Psoas muscle (tissue), 7 donors: ENCODE measurements at regions not wholly inside any gene's neighbourhood (a gene's known extent, or its start where the extent isn't known, plus 50 kb on each side); places are given as distances from the start of the nearest gene placed in this dataset.

Source experiments
- ATAC-seq, 4 donors: fragments of 200-7000 bp; cut with Tn5 transposase; one replicate each; pipeline ENCODE4 v1.9.1; 2020; ENCODE audit warnings: moderate library complexity in 3 of 4, mild to moderate bottlenecking in 2 of 4
- DNase-seq, 2 donors: peaks; one replicate each; pipeline ENCODE4 v3.0.0-alpha.2; 2020
- H3K27ac ChIP-seq: fragments of 200-600 bp; one replicate; pipeline ENCODE4 v1.8.0; 2022
- H3K27me3 ChIP-seq, 3 donors: fragments of 200-600 bp in 1 of 3; one replicate each; pipeline versions ENCODE4 v1.6.1 to v1.8.0; 2013 to 2022; ENCODE audit warnings: low read length in 2 of 3, mild to moderate bottlenecking in 2 of 3, moderate library complexity in 1 of 3; ENCODE audit not compliant: insufficient read depth in 3 of 3
- H3K36me3 ChIP-seq, 2 donors: fragments of 200-600 bp in 1 of 2; one replicate each; pipeline versions ENCODE4 v1.6.1 to v1.8.0; 2013 to 2022; ENCODE audit warnings: low read depth in 1 of 2, mild to moderate bottlenecking in 1 of 2, moderate library complexity in 1 of 2; ENCODE audit not compliant: insufficient read depth in 1 of 2
- H3K4me1 ChIP-seq: fragments of 200-600 bp; one replicate; pipeline ENCODE4 v1.8.0; 2022
- H3K4me3 ChIP-seq: fragments of 200-600 bp; one replicate; pipeline ENCODE4 v1.8.0; 2022; ENCODE audit warnings: mild to moderate bottlenecking
- H3K9me3 ChIP-seq: fragments of 200-600 bp; one replicate; pipeline ENCODE4 v1.8.0; 2022
- WGBS, 3 donors: extraction: QIAGEN DNeasy Blood & Tissue Kit; methylation state at CpG; one replicate each; pipeline versions ENCODE4 v1.1.6 to v1.1.7; 2013; 5-methylcytosine and 5-hydroxymethylcytosine counted together
- intact Hi-C, 2 donors: fragments of 100-400 bp; cut with DNase I; formaldehyde crosslinking; loops; one replicate each; pipeline versions ENCODE4 v1.11.0 to v1.14.2; 2022
- TF ChIP-seq, protein P1 (sequence below): fragments of 200-600 bp; IDR thresholded peaks from one replicate; pipeline ENCODE4 v1.8.0; 2022; ENCODE audit warnings: antibody characterized with exemption
- donor health status: healthy with polysubstance abuse.
- donor health status: DM: no; HTN: no; CAD: no; lungs with moderate emphysema.
- donor health status: Bipolar disorder and iron deficiency.
- donor health status: healthy.
- donor health status: DM: yes; HTN: yes; CAD: no.
- donor health status: DM: no; HTN: no; CAD: no.
- donor health status: DM: yes; HTN: yes; CAD: no.

DNA sequence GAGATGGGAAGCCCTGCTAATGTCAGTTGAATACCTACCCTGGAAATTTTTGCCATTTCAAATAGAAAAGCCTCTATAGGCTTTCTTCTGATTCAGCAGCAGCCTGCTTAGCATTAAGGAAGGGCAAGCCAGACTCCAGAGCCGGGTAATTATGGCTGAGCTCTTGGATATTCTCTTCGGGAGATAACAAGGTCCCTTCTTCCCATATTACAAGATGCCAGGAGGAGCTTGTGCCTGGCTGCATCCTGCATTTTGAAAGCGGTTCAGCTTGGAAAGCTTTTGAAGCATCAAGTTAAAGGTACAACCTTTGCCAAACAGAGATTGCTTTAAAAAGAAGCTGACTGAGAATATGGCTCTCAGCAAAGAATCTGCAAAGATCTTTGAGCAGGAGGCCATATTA lies 399.6 kb upstream of the RPS6KA3 start:
- intact Hi-C loops: no loop called here
- Histone ChIP-seq H3K27ac (no peak overlapping the region), H3K4me3 (no peak overlapping the region), H3K27me3 (peaks cover 0 to 9% (median 0%) of the 10 kb centered on the region in 3 donors), H3K9me3 (no peaks in the 10 kb centered on the region), H3K4me1 (no peaks in the 10 kb centered on the region), H3K36me3 (no peaks in the 10 kb centered on the region)
- no peak for DNase-seq
- TF ChIP-seq, protein P1, sequence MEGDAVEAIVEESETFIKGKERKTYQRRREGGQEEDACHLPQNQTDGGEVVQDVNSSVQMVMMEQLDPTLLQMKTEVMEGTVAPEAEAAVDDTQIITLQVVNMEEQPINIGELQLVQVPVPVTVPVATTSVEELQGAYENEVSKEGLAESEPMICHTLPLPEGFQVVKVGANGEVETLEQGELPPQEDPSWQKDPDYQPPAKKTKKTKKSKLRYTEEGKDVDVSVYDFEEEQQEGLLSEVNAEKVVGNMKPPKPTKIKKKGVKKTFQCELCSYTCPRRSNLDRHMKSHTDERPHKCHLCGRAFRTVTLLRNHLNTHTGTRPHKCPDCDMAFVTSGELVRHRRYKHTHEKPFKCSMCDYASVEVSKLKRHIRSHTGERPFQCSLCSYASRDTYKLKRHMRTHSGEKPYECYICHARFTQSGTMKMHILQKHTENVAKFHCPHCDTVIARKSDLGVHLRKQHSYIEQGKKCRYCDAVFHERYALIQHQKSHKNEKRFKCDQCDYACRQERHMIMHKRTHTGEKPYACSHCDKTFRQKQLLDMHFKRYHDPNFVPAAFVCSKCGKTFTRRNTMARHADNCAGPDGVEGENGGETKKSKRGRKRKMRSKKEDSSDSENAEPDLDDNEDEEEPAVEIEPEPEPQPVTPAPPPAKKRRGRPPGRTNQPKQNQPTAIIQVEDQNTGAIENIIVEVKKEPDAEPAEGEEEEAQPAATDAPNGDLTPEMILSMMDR: no peak
- ATAC-seq: no peak
- 44 to 58% (median 51%) methylated on average over 3 of the region's 3 CpGs for WGBS, 3 donors

DNA sequence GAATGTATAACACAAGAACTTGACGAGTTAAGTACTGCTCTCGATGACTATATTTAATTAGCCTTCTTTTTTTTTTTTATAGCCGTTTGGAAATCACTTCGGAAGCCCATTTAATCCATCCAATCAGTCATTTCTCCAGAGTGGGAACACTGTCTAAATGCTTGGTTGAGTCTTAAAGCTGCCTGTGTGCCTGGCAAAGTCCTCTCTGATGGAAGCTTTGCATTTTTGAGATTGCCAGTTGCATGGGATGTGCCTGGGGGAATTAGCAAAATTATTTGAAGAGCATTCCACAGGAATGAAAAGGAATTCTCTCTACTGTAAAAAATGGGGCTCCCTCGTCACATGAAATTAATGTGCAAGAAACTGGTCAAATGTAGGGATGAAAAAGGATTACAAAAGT lies 398.8 kb upstream of the RPS6KA3 start:
- intact Hi-C loops: no loop called here
- TF ChIP-seq, protein P1: no peak
- no peaks in the 10 kb centered on the region for H3K9me3 ChIP-seq
- WGBS, 3 donors: 33 to 41% (median 34%) methylated on average over 5 of the region's 5 CpGs
- no peak overlapping the region for H3K27ac ChIP-seq
- DNase-seq (no peak), ATAC-seq (no peak)
- no peaks in the 10 kb centered on the region for H3K36me3 ChIP-seq
- no peaks in the 10 kb centered on the region for H3K4me1 ChIP-seq
- H3K4me3 ChIP-seq: no peak overlapping the region
- H3K27me3 ChIP-seq: peaks cover 0 to 9% (median 0%) of the 10 kb centered on the region in 3 donors

DNA sequence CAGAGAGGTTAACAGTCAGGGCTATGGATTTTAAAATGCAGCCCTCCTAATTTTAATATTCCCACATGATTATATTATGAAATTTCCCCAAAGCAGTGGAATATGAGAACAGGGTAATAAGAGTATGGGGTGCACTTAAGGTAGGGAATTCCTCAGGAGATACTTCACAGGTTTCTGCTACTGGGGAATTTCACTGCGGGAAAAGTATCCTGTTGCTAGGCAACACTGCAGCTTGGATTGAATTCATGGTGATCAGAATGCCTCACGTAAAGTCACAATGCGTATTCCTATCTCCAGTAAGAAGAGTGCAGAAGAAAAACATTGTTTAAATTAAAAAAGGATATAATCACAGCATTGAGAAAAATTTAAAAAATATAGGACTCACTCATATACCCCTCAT lies 398.1 kb upstream of the RPS6KA3 start:
- TF ChIP-seq, protein P1: no peak
- WGBS, 3 donors: 19 to 23% (median 23%) methylated on average over 3 of the region's 3 CpGs
- ATAC-seq: no peak

DNA sequence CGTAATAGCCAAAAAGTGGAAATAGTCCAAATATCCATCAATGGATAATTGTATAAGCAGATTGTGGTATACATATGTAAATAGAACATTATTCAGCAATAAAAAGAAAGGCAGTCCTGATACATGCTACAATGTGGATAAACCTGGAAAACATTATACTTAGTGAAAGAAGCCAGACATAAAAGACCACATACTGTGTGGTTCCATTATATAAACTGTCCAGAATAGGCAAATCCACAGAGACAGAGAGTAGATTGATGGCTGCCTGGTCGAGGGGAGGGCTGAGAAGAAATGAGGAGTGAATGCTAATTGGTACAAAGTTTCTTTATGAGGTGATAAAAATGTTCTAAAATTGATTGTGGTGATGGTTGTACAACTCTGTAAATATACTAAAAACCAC lies 397.4 kb upstream of the RPS6KA3 start:
- H3K27ac ChIP-seq: no peak overlapping the region
- no peaks in the 10 kb centered on the region for H3K4me1 ChIP-seq
- no peak overlapping the region for H3K4me3 ChIP-seq
- H3K9me3 ChIP-seq: no peaks in the 10 kb centered on the region
- TF ChIP-seq, protein P1: no peak
- 44 to 55% (median 54%) methylated on average over 2 of the region's 2 CpGs for WGBS, 3 donors
- intact Hi-C loops: no loop called here
- no peaks in the 10 kb centered on the region for H3K36me3 ChIP-seq
- ATAC-seq (no peak), DNase-seq (no peak)
- H3K27me3 ChIP-seq: peaks cover 0 to 9% (median 0%) of the 10 kb centered on the region in 3 donors

More for the DNA sequence above, 398.1 kb upstream of the RPS6KA3 start:
- intact Hi-C loops: no loop called here
- Histone ChIP-seq H3K27me3 (peaks cover 0 to 9% (median 0%) of the 10 kb centered on the region in 3 donors), H3K4me1 (no peaks in the 10 kb centered on the region), H3K4me3 (no peak overlapping the region), H3K36me3 (no peaks in the 10 kb centered on the region), H3K9me3 (no peaks in the 10 kb centered on the region), H3K27ac (no peak overlapping the region)
- no peak for DNase-seq

DNA sequence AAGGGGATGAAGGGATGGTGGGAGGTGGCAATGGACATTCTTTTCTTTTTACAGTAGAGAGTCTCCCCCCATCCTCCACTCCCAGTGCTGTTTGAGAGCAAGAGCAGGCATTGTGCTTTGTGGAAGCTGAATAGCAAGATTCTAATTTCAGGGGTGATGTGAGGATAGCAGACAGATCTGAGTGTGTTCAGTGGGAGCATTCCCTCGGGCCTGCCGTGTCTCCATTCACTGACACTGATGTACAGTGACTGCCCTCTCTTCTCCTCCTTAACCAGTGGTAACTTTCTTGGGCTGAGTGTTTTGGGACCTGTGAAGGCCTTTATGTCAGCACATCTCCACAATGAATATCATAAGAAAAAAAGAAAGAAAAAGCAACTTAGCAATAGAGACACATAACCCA lies 396.6 kb upstream of the RPS6KA3 start:
- H3K4me1 ChIP-seq: no peaks in the 10 kb centered on the region
- no peak for ATAC-seq
- no peak for DNase-seq
- H3K27ac ChIP-seq: no peak overlapping the region
- H3K9me3 ChIP-seq: no peaks in the 10 kb centered on the region
- intact Hi-C loops: no loop called here
- WGBS, 3 donors: 62 to 83% (median 76%) methylated on average over 2 of the region's 2 CpGs
- TF ChIP-seq, protein P1: no peak
- H3K4me3 ChIP-seq: no peak overlapping the region
- H3K36me3 ChIP-seq: no peaks in the 10 kb centered on the region
- H3K27me3 ChIP-seq: peaks cover 0 to 9% (median 0%) of the 10 kb centered on the region in 3 donors
